NT2/D1 (cell line): ENCODE measurements at regions not wholly inside any gene's neighbourhood (a gene's known extent, or its start where the extent isn't known, plus 50 kb on each side); places are given as distances from the start of the nearest gene placed in this dataset.

Experiments
- SUZ12 ChIP-seq: IDR thresholded peaks from 2 replicates; pipeline ENCODE4 v1.6.1; 2011; ENCODE audit not compliant: insufficient read length, insufficient read depth; ENCODE audit errors: extremely low read depth
- YY1 ChIP-seq: IDR thresholded peaks from 2 replicates; pipeline ENCODE4 v1.6.1; 2011; ENCODE audit not compliant: insufficient read length, insufficient read depth
- ZNF274 ChIP-seq: IDR thresholded peaks from 2 replicates; pipeline ENCODE4 v1.6.1; 2011; ENCODE audit warnings: mild to moderate bottlenecking, low read depth, low read length

- TF ChIP-seq SUZ12 (no peak), YY1 (no peak), ZNF274 (no peak)
Observed at GRCh38 chr2:153311432-153311831, 167.1 kb downstream of the RPRM start.
